Vagina (tissue), 2 donors: ENCODE measurements at regions not wholly inside any gene's neighbourhood (a gene's known extent, or its start where the extent isn't known, plus 50 kb on each side); places are given as distances from the start of the nearest gene placed in this dataset.

ENCODE experiments used
- POLR2AphosphoS5 ChIP-seq, 2 donors: sonication (generic); formaldehyde crosslinking; IDR thresholded peaks; one replicate each; pipeline ENCODE4 v1.9.0; 2017; ENCODE audit warnings: antibody characterized with exemption in 2 of 2, mild to moderate bottlenecking in 2 of 2, low read depth in 1 of 2; ENCODE audit not compliant: insufficient read depth in 1 of 2
- TF ChIP-seq, protein P1 (sequence below), 3 experiments: fragments of 450-650 bp in 2 of 3; fragments of 200-600 bp in 1 of 3; sonication (generic) in 1 of 3; IDR thresholded peaks; one replicate each; pipeline ENCODE4 v1.5.1; 2017 to 2019; ENCODE audit warnings: antibody characterized with exemption in 3 of 3, mild to moderate bottlenecking in 2 of 3, moderate library complexity in 2 of 3

DNA sequence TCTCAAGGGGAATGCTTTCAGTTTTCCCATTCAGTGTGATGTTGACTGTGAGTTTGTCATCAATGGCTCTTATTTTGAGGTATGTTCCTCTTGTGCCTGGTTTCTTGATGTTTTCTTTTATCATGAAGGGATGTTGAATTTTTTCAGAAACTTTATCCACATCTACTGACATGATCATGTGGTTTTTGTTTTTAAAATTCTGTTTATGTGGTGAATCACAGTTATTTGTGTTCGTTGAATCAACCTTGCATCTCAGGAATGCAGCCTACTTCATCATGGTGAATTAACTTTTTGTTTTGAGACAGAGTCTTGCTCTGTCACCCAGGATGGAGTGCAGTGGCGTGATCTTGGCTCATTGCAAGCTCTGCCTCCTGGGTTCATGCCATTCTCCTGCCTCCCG, 263.1 kb upstream of the KLF3 start:
- TF ChIP-seq, protein P1, sequence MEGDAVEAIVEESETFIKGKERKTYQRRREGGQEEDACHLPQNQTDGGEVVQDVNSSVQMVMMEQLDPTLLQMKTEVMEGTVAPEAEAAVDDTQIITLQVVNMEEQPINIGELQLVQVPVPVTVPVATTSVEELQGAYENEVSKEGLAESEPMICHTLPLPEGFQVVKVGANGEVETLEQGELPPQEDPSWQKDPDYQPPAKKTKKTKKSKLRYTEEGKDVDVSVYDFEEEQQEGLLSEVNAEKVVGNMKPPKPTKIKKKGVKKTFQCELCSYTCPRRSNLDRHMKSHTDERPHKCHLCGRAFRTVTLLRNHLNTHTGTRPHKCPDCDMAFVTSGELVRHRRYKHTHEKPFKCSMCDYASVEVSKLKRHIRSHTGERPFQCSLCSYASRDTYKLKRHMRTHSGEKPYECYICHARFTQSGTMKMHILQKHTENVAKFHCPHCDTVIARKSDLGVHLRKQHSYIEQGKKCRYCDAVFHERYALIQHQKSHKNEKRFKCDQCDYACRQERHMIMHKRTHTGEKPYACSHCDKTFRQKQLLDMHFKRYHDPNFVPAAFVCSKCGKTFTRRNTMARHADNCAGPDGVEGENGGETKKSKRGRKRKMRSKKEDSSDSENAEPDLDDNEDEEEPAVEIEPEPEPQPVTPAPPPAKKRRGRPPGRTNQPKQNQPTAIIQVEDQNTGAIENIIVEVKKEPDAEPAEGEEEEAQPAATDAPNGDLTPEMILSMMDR (IDR thresholded peaks at IDR 0.05): no peak
- no peak for TF ChIP-seq POLR2AphosphoS5 (IDR thresholded peaks at IDR 0.05; ENCODE audit: insufficient read depth in 1 of 2, low read depth in 1 of 2)
